ENCODE measurements at regions not wholly inside any gene's neighbourhood (a gene's known extent, or its start where the extent isn't known, plus 50 kb on each side); places are given as distances from the start of the nearest gene placed in this dataset.

DNA sequence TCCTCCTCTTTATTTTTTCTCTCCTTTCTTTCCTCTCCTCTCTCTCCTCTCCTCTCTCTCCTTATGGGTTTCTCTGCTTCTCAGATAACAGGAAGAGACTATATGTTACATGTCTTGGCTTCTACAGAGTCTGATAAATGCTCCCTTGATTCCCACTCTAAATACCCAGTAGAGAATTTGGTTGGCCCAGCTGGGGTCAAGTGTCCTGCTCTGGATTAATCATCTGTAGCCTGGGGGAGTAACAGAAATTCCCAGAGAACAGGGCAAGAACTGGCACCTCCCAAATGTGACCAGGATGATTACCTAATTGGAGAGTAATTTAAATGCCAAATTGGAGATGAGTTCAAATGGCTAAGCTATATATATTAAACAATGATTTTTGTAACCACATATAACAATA, 146.1 kb upstream of the LMO4 start:
- Mint-ChIP-seq H3K36me3 (no peaks in the 10 kb centered on the region), H3K27ac (no peak overlapping the region), H3K4me3 (no peak overlapping the region), H3K9me3 (no peaks in the 10 kb centered on the region), H3K27me3 (ENCODE audit: low read depth in 3 of 3) (peaks cover 0 to 2% (median 0%) of the 10 kb centered on the region in 3 donors), H3K4me1 (peaks cover 34% of the 10 kb centered on the region)
- H3K4me2 ChIP-seq (replicated peaks; ENCODE audit: extremely low read depth, low read length, poor library complexity, severe bottlenecking) = no peak overlapping the region
- no peak for DNase-seq
- no peak overlapping the region for H3K4me3 ChIP-seq (replicated peaks in 1 of 3; ENCODE audit: low read depth in 2 of 3, low read length in 3 of 3)
- intact Hi-C loops (cut with micrococcal nuclease) = no loop called here
- H4K20me1 ChIP-seq (ENCODE audit: insufficient read depth, low read length) = no peaks in the 10 kb centered on the region
- TF ChIP-seq, protein P1, sequence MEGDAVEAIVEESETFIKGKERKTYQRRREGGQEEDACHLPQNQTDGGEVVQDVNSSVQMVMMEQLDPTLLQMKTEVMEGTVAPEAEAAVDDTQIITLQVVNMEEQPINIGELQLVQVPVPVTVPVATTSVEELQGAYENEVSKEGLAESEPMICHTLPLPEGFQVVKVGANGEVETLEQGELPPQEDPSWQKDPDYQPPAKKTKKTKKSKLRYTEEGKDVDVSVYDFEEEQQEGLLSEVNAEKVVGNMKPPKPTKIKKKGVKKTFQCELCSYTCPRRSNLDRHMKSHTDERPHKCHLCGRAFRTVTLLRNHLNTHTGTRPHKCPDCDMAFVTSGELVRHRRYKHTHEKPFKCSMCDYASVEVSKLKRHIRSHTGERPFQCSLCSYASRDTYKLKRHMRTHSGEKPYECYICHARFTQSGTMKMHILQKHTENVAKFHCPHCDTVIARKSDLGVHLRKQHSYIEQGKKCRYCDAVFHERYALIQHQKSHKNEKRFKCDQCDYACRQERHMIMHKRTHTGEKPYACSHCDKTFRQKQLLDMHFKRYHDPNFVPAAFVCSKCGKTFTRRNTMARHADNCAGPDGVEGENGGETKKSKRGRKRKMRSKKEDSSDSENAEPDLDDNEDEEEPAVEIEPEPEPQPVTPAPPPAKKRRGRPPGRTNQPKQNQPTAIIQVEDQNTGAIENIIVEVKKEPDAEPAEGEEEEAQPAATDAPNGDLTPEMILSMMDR (IDR thresholded peaks at IDR 0.05) = no peak
- H3K27me3 ChIP-seq (ENCODE audit: control insufficient read depth in 2 of 2, insufficient read depth in 2 of 2, low read length in 2 of 2) = no peaks in the 10 kb centered on the region
- H3K79me2 ChIP-seq (ENCODE audit: insufficient read depth, low read length) = no peaks in the 10 kb centered on the region
- no peak overlapping the region for H3K27ac ChIP-seq (ENCODE audit: low read depth in 1 of 2, low read length in 2 of 2)
- peaks cover 21 to 26% of the 10 kb centered on the region in 2 donors for H3K4me1 ChIP-seq (ENCODE audit: control insufficient read depth in 1 of 2, insufficient read depth in 2 of 2, low read length in 2 of 2)
- no peaks in the 10 kb centered on the region for H3K36me3 ChIP-seq (replicated peaks in 1 of 2; ENCODE audit: control insufficient read depth in 1 of 2, insufficient read depth in 2 of 2, low read length in 2 of 2)
- H2AFZ ChIP-seq (ENCODE audit: insufficient read depth, low read depth, low read length, poor library complexity, severe bottlenecking) = no peak overlapping the region
- no peaks in the 10 kb centered on the region for H3K9me3 ChIP-seq (replicated peaks in 1 of 2; ENCODE audit: control insufficient read depth in 1 of 2, insufficient read depth in 1 of 2, low read length in 2 of 2)
- H3K9ac ChIP-seq (ENCODE audit: insufficient read depth, low read length, poor library complexity, severe bottlenecking) = no peak overlapping the region

DNA sequence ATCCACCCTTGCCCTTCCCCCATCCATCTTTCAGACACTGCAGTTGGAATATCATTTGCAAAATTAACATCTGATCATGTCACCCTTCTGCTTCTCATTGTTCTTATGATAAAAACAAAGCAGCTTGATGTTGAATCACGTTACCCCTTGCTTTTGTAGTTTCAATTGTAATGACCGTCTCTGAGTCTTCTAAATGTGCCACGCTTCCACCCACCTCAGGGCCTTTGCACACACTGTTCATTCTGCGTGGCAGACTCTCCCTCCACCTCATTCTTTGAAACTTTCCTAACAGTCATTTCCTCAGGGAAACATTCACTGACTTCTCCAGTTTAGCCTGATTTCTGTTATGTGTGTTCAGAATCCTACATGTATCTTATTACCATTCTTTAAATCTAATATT, 143.6 kb upstream of the LMO4 start:
- intact Hi-C loops (cut with micrococcal nuclease) = no loop called here
- H4K20me1 ChIP-seq (ENCODE audit: insufficient read depth, low read length) = no peaks in the 10 kb centered on the region
- no peaks in the 10 kb centered on the region for H3K9me3 ChIP-seq (replicated peaks in 1 of 2; ENCODE audit: control insufficient read depth in 1 of 2, insufficient read depth in 1 of 2, low read length in 2 of 2)
- H3K36me3 ChIP-seq (replicated peaks in 1 of 2; ENCODE audit: control insufficient read depth in 1 of 2, insufficient read depth in 2 of 2, low read length in 2 of 2) = no peaks in the 10 kb centered on the region
- no peaks in the 10 kb centered on the region for H3K36me3 Mint-ChIP-seq
- H2AFZ ChIP-seq (ENCODE audit: insufficient read depth, low read depth, low read length, poor library complexity, severe bottlenecking) = no peak overlapping the region
- H3K4me1 Mint-ChIP-seq = peaks cover 13% of the 10 kb centered on the region
- no peak overlapping the region for H3K4me3 ChIP-seq (replicated peaks in 1 of 3; ENCODE audit: low read depth in 2 of 3, low read length in 3 of 3)
- no peak overlapping the region for H3K27ac ChIP-seq (ENCODE audit: low read depth in 1 of 2, low read length in 2 of 2)
- no peak overlapping the region for H3K9ac ChIP-seq (ENCODE audit: insufficient read depth, low read length, poor library complexity, severe bottlenecking)
- TF ChIP-seq, protein P1 (IDR thresholded peaks at IDR 0.05) = no peak
- peaks cover 0 to 2% (median 0%) of the 10 kb centered on the region in 3 donors for H3K27me3 Mint-ChIP-seq (ENCODE audit: low read depth in 3 of 3)
- H3K4me3 Mint-ChIP-seq = no peak overlapping the region
- no peaks in the 10 kb centered on the region for H3K9me3 Mint-ChIP-seq
- no peaks in the 10 kb centered on the region for H3K27me3 ChIP-seq (ENCODE audit: control insufficient read depth in 2 of 2, insufficient read depth in 2 of 2, low read length in 2 of 2)
- DNase-seq = no peak
- WGBS (ENCODE audit: insufficient coverage) = 100% methylated on average over 3 of the region's 4 CpGs
- H3K27ac Mint-ChIP-seq = no peak overlapping the region
- H3K79me2 ChIP-seq (ENCODE audit: insufficient read depth, low read length) = no peaks in the 10 kb centered on the region
- H3K4me2 ChIP-seq (replicated peaks; ENCODE audit: extremely low read depth, low read length, poor library complexity, severe bottlenecking) = no peak overlapping the region
- peaks cover 8% of the 10 kb centered on the region in 2 donors for H3K4me1 ChIP-seq (ENCODE audit: control insufficient read depth in 1 of 2, insufficient read depth in 2 of 2, low read length in 2 of 2)

Data from CD14-positive monocyte (primary cell).